HL-60 (cell line): ENCODE measurements at regions not wholly inside any gene's neighbourhood (a gene's known extent, or its start where the extent isn't known, plus 50 kb on each side); places are given as distances from the start of the nearest gene placed in this dataset.

Experiments
- CTCF ChIP-seq: IDR thresholded peaks from one replicate; pipeline ENCODE4 v1.5.1; 2011; ENCODE audit warnings: low read length, control low read depth, inconsistent platforms; ENCODE audit not compliant: insufficient read depth
- POLR2AphosphoS5 ChIP-seq: IDR thresholded peaks from 2 replicates; pipeline ENCODE4 v1.6.1; 2012; ENCODE audit warnings: low read depth

- TF ChIP-seq POLR2AphosphoS5 (no peak), CTCF (no peak)
Measured at GRCh38 chr3:22632536-22632935, 570.6 kb upstream of the UBE2E2 start.
